Hypothalamus (tissue), 51 donors: ENCODE measurements at regions not wholly inside any gene's neighbourhood (a gene's known extent, or its start where the extent isn't known, plus 50 kb on each side); places are given as distances from the start of the nearest gene placed in this dataset.

Source experiments
- DNase-seq, 51 donors: peaks; one replicate each; lab custom pipeline; 2025; lab: John Stamatoyannopoulos, UW

DNA sequence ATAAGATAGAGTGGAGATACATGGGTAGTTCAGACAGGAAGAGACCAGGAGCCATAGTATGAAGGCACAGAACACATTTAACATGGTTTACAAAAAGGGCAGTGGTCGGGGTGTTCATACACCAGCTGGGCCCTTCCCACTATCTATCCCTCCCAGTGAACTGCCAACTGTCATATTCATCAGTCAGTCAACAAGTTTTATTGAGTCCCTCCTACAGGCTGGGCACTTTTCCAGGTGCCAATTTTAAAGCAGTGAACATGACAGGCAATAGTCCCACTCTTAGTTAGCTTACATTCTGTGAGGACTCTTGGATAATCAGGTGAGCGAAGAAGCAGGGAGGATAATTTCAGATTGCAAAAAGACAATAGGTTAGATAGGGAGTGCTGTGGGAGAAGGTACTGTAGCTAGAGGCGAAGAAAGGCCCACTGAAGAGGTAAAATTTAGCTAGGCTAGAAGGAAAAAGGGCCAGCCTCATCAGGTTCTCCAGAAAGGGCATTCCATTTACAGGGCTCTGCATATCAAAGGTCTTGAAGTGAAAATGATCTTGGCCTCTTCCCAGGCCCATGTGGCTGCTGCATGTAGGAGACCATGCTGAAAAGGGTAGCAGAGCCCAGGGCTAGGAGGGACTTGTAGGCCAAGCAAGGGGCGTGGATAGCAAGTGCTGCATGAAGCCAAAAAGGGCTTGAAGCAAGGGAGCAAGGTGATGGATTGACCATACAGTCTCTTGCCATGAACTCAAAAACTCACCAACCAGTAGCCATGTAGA is 274.7 kb upstream of the SNX7 start:
- DNase-seq = no peak

DNA sequence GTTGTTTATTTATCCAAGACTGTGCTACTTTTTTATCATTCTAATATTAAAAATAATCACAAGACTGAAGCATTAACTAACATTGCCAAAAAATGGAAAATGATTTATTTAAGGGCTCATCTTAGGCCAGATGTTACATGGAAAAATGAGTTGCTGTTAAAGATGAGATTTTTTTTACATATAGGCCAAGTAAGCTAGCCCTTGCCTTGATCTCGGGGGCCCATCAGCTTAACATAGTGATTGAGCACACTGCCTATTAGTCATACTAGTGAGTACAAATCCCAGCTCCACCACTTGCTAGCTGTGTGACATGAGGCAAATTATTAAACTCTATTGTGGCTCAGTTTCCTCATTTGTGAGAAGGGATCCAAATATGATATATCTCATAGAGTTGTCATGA is 275.9 kb upstream of the SNX7 start:
- no peak for DNase-seq

DNA sequence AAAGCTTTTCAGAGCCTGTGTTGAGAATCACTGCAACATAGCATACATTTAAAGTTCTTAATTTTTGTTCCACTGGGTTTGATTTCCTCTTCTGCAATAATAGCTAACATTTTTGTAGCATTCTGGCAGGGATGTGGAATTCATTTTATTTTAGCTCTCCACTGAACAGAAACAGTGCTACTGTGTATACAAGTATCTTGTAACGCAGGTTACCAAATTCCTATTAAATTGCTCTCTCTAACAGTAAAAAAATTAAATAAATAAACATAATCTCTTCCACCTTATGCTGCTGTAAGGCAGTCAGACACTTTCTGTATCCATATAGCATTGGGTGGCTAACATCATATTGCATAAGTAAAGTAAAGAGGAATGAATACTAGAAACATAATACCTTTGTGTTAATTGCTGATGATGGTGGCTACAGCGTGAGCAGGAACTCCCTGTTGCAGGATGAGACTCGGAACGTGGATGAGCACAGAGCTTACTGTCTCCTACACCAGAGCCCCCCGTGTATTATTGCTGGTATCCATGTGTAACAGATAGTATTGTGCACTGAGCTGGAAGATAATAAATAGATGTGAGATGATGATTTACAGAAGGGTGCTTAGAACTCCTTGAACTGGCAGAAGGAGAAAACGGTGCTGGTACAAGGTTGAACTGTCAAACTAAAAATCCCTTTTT is 276.9 kb upstream of the SNX7 start:
- DNase-seq = no peak

DNA sequence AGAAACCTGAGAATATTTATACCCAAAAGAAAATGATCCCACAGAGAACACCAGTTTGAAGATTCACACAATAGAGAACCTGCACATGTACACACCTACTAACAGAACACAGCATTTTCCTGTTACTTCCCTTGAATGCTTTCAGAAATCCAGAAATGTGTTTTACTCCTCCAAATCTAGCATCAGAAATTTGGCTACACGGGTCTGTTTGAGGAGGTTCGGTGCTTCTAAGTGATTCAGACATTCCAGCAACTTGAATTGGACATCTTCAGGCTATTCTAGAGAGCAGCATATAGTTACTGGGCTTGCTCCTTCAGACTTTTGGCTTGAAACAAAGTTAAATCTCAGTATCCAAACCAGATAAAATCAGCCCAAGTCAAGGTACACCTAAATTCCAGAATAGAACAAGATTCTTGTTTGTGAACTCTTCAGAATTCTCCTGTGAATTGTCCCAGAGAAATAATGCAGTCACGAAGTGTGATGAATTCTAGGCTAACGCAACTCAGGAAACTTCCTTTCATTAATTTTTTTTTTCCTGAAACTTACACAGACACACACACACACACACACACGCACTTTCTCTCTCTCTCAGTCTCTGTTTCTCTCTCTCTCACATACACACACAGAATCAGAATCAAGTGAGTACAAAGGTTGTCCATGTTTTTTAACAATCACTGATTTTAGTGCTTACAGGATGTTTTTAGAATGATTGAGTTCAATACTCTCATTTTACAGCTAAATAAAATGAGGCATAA is 278.4 kb upstream of the SNX7 start:
- no peak for DNase-seq

DNA sequence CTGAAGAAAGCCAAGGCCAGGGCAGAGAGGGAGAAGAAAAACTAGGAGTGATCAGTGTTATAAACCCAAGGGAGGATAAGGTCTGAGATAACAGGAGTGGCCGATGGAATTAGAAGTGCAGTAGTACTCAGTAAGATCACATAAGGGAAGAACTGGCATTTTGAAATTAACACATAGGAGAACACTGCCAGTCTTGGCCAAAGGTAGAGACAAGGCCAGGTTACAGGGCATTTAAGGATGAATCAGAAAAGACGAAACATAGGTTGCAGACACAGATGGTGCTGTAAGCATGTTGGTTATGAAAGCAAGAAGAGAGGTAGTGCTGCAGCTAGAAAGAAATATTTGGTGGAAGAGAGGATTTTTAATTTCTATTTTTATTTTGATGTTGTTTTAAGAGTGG is 278.9 kb upstream of the SNX7 start:
- no peak for DNase-seq

DNA sequence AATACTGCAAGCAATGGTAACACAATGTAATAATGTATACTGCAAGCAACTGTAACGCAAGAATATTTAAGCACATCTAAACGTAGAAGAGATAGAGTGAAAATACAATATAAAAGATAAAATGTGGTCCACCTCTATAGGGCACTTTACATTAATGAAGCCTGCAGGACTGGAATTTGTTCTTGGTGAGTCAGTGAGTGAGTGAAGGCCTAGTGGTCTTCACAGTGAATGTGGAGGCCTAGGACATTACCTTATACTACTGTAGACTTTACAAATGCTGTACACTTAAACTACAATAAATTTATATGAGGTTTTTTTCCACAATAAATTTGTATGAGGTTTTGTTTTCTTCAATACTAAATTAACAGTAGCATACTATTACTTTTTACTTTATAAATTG is 287.4 kb upstream of the SNX7 start:
- no peak for DNase-seq

DNA sequence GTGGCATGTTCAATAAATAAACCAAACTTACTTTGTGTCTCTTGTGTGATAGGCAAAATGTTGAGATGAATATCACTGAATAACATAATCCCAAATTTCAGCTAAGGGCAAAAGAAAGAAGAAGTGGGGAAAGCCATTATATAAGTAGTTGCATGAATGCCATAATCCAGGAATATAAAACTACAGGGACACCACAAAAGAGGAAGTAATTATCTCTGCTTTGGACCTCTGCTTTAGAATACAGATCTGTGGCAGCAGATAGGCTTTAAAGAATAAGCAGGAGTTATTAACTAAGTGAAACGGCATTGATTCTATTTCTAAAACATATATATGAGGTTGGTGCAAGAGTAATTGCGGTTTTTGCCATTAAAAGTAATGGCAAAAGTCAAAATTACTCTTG is 288.5 kb upstream of the SNX7 start:
- no peak for DNase-seq

DNA sequence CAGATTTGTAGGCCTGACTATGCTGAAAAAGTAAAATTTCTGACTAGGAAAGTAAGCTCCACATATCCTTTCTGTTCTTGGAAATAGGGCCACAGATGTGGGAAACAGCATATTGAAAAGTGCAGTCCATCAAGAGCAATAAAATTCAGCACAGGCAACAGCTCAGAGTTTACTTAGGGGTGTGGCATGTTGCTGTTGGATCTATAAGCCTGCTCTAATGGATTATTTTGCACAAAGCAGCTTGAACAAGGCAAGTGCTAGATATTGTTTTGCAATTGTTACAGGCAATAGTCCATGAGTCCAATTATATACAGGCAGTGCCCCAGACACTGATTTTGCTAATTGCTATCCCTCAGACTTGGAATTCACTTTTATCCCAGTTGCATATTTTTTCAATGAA is 289.8 kb upstream of the SNX7 start:
- DNase-seq = no peak

DNA sequence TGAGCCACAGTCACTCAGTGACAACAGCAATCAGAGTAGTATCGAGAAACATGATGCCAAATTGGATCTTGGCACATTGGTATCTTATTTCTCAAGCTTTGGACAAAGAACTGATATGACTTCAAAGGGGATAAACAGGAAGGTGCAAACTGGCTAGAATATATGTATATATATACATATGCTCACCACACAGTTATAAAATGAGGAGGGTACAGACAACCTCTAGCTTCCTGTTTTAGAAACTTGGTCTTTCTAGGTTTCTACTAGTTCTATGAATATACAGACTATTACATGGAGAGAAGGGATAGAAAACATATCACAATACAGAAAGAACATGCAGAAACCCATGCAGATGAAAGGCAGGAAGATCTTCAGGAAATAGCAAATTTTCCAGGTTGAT is 292.1 kb upstream of the SNX7 start:
- no peak for DNase-seq

DNA sequence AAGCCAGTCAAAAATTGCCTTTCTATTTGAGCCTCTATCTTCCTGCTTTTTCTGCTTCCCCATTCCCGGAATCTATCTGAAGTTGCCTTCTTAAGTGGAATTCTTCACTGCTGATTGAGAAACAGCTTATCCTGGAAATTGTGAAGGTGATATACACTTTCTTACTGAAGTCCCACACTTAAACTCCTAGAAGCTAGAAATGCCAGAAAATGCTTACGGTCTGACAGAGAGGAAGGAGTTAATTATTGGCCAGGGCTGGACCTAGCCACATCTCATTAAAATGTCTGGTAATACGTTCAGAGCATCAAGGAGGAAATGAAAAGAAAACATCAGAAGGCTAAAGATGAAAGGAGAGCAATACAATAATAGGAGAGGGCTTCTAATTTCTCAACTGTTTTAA is 292.5 kb upstream of the SNX7 start:
- no peak for DNase-seq

DNA sequence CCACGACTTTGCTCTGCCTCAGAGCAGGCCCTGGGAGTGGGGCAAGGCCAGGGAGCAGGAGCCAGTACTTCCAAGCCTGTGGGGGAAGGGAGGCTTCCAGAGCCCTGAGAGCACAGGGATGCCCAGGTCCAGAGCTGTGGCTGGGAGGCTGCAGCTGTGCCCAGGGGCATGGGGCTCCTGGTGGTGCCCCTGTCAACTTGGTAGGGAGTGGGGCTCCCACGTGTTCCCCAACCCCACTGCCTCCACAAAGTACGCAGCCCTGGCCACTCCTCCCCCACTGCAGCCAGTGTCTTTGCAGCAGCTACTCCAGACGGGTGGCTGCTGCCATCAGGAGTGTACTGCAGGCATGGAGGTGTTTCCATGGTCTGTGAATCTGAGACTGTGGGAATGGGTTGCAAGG is 294.1 kb upstream of the SNX7 start:
- no peak for DNase-seq

DNA sequence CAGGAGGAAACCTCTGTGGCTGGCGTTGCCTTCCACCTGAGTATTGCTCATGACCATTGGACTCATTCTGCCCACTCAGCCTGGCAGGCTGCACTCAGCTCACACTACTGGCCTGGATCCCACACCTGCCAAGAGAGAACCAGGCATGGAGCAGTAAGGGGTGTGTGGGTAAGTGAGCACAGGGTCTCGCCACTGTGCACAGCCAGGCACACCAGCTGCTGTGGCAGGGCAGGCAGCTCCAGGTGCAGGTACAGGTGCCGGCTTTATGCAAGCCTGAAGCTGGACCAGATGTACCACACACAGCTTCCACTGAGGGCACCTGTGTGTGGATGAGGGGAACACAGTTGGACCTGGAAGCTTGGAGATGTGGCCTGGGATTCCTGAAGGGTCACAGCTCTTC is 295.2 kb upstream of the SNX7 start:
- no peak for DNase-seq

DNA sequence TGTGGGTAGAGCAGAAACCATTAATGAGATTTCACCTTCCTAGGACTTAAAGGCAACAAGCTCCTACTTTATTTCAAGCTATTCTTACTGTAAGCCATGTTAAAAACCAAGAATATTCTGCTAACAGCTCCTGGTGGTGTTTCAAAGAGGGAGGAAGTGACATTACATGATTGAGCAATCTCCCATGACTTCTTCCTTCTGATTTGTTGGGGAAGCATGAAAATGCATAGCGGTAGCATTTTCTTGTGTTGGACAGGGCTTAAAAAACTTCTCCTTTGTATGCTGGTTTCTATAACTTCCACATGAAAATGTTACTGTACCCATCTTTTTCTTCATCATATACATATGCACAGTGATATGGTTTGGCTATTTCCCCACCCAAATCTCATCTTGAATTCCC is 297.0 kb upstream of the SNX7 start:
- no peak for DNase-seq

DNA sequence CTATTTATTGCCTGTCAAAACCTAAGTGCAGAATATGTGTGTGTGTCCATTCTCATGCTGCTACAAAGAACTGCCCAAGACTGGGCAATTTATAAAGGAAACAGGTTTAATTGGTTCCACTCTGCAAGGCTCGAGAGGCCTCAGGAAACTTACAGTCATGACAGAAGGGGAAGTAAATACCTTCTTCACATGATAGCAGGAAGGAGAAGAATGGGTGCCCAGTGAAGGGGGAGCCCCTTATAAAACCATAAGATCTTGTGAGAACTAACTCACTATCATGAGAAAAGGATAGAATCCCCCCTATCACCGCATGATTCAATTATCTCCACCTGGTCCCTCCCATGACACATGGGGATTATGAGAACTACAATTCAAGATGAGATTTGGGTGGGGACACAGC is 300.7 kb upstream of the SNX7 start:
- no peak for DNase-seq

DNA sequence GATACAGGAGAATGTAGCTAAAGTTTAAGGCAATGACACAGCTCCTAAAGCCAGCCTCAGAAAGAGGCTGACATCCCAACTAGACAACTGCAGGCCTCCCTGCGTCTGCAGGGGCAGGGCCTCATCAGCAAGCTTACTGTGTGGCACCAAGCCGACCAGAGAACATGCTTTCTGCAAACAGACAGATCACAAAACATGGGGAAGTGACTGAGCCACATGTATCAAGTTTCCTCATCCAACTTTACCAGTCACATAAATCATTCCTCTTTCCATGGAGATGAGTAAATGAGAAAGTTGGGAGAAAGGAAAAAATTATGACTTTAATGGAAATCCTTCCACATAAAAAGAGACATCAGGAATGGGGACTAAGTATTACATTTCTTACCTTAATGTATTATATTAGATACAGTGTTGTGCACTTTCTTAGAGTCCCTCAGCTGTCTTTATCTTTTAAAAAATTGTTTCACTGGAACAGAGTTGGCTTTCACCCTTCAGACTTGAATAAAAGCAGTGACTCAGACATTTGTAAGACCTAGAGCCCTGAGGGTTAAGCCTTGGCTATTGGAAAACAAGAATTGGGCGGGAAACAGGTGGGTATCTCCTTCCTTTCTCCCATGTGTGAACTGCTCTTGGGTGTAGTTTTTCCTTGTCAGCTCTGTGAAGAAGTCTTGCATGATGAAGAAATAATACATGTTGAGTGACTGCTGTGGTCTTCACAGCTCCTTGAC is 305.7 kb upstream of the SNX7 start:
- no peak for DNase-seq

DNA sequence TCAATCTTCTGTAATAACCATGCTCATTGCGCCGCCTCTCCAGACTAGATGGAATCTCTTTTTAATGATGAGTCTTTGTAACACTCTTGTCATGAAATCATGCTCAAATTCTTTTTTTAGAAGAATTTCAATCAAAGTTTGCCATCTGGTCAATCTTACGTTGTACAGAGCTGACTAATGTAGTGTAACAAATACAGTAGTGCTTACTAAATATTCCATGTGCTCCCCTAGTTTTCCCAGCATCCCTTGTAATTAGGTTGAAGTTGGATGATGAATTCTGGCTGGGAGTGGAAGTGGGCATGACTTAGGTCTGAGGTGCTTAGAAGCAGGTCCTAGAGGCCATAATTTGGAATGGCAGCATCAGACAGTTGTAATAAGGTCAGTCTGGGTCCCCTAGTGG is 309.1 kb upstream of the SNX7 start:
- no peak for DNase-seq

DNA sequence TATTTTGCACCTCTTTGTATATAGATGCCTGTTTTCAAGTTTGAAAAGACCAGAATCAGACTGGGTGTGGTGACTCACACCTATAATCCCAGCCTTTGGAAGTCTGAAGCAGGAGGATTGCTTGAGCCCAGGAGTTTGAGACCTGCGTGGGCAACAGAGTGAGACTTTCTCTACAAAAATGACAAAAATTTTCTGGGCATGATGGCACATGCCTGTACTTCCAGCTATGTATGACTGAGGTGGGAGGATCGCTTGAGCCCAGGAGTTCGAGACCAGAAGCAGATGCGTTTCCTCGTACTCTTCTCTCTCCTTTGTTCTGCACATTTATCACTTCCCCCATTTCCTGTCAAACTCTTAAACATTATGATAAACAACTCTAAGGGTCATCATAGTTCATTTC is 310.0 kb upstream of the SNX7 start:
- no peak for DNase-seq

DNA sequence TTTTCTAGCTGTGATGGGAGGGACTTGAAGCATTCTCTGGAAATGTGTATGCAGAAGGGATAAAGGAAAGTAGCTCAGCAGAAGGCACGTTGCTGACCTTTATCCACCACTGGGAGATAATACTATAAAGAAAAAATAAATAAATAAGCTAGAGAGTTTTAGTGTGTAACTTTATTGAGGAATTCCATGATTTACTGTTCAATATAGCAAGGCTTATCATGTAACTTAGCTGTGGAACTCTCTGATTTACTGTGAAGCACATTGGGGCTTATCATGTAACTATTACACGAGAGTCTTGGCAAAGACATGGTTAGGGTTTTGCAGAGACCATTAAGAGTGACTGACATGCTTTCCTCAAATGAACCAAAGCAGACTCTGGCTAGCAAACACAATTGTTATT is 316.1 kb upstream of the SNX7 start:
- DNase-seq = no peak

DNA sequence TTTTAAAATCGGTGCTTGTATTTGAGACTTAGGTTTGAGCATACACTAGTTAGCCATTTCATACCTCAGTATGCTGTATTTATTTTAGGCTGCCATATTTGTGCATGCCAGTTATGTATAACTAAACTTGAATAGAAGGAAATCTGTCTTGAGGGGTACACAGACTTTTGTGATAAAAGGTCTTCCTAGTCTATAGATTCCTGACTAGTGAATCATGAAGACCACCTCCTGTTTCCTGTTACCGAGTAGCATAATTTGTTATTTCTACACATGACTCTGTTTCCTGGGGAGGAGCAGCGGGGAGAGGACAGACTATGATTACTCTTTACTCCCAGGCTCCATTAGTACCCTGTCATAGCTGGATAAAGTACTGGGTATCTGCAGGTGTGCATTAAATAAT is 316.8 kb upstream of the SNX7 start:
- DNase-seq = no peak

DNA sequence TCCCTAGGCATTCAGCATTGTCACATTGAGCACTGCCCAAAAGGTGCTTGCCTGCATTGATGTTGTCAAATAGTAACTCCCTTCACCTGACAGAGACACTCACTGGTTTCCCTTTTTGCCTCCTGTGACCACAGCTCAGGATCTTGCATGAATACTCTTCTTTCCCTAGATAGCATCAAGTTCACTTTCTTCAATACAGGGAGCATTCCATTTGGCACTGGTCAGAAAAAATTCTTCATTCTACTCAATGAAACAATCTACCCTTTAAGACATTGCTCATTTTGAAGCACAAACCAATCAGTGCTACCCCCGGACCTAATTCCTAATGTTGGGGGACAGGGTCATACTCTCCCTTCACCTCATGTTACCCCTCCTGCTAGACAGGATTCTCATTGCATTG is 319.0 kb upstream of the SNX7 start:
- no peak for DNase-seq

DNA sequence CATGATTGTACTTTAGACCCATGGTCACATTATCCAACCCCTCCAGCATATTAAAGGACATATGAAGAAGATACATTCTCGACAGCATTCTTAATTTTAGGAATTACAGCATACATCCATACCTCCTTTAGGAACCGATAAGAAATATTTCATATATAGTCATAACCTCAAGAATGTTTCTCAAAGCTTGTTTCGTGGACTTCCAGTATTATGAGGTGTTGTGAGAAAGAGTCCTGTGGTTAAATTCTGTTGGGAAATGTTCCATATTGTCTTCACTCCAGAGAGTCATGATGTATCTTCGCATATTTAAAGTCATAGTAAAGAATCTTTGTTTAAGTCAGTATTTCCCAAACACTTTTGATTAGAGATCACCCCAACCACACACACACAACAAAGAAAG is 321.0 kb upstream of the SNX7 start:
- DNase-seq = no peak
